ENCODE measurements at regions not wholly inside any gene's neighbourhood (a gene's known extent, or its start where the extent isn't known, plus 50 kb on each side); places are given as distances from the start of the nearest gene placed in this dataset.

GRCh38 chr2:13137679-13138078 is 420.9 kb downstream of the TRIB2 start:
- TF ChIP-seq CTCF (IDR thresholded peaks at IDR 0.05) = no peak
- no peak for TF ChIP-seq SIN3A (IDR thresholded peaks at IDR 0.05; ENCODE audit: borderline replicate concordance, insufficient read depth, low read depth, low read length)
- no peak for TF ChIP-seq TCF7L2 (IDR thresholded peaks at IDR 0.05; ENCODE audit: low read depth, low read length)
- no peak for TF ChIP-seq POLR2AphosphoS5 (IDR thresholded peaks at IDR 0.05; ENCODE audit: low read depth, low read length)

Measured in Panc1 (cell line).